GM19468 (cell line): ENCODE measurements at regions not wholly inside any gene's neighbourhood (a gene's known extent, or its start where the extent isn't known, plus 50 kb on each side); places are given as distances from the start of the nearest gene placed in this dataset.

ENCODE experiments used
- ATAC-seq: cut with Tn5 transposase; IDR thresholded peaks from one replicate; pipeline ENCODE4 v1.9.1; 2021; ENCODE audit warnings: mild to moderate bottlenecking, moderate library complexity, moderate number of reproducible peaks; ENCODE audit not compliant: unreplicated experiment; ENCODE audit errors: extremely low read depth

DNA sequence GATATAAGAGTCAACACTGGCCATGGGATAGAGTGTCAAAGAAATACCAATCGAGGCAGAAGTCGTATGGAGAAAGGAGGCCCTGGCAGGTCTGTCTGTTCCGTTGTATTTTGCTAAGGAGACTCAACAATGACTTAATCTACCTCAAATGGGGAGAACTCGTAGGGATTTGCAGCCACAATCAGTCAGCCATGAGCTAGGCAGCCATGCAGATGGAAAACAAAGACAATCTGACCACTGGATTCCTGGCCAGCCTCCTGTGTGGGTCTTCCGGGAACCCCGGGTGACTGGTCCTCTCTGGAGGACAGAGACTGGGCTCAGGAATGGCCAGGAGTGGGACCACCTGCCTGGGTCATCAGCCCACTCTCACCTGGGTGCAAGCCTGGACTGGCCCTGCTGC lies 167.8 kb downstream of the ETS2 start:
- ATAC-seq: no peak

- no peak for ATAC-seq
Measured at GRCh38 chr21:38972078-38972477, 166.3 kb downstream of the ETS2 start.

- ATAC-seq: no peak
Measured at GRCh38 chr21:38970765-38971164, 165.0 kb downstream of the ETS2 start.

DNA sequence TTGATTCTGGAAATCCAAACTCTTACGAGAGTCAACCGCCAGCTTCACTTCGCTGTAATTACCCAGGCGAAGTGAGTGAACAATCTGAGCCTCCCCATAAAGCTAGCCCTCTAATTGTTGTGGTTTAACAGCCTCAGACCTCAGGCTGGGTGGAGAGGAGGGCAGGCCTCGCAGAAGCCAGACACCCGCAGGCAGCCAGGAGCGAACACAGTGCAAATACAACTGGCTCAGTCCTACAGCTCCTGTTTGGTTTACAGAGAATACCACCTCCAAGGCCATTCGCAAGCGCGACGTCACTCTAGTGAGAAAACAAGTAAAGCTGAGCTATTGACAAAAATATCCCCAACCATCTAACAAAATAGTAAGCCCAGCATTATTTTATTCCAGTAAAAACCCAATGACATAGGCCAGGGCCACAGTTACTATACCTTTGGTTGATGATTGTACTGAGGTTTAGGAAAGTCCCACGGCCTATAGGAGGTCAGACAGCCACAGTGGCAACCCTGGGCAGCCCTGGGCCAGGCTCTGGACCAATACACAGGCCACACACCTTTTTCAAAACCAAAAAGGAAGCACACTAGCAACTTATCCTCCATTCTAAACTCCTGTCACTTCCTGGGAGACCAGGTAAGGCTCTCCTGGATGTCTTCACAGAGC lies 163.3 kb downstream of the ETS2 start:
- ATAC-seq: no peak

GRCh38 chr21:38965910-38966504 lies 160.3 kb downstream of the ETS2 start:
- ATAC-seq: no peak

DNA sequence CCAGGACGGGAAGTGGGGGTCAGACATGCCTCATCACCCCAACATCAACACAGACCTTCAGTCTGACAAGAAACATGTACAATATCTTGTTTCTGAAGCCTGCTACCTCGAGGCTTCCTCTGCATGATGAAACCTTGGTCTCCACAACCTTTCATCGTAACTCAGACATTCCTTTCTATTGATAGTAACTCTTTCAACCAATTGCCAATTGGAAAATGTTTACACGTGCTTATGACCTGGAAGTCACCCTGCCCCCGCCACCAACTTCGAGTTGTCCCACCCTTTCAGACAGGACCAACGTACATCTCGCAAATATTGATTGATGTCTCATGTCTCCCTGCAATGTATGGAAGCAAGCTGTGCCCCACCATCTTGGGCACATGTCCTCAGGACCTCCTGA lies 159.5 kb downstream of the ETS2 start:
- no peak for ATAC-seq

DNA sequence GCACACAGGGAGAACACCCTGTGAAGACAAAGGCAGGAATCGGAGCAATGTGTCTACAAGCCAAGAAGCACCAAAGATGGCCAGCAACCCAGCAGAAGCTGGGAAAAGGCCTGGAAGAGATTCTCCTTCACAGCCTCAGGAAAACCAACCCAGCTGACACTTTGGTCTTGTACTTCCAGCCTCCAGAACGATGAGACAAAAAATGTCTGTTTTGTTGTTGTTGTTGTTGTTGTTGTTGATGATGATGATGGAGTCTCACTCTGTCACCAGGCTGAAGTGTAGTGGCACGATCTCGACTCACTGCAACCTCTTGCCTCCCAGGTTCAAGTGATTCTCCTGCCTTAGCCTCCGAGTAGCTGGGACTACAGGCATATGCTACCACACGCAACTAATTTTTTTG lies 157.3 kb downstream of the ETS2 start:
- ATAC-seq: no peak

DNA sequence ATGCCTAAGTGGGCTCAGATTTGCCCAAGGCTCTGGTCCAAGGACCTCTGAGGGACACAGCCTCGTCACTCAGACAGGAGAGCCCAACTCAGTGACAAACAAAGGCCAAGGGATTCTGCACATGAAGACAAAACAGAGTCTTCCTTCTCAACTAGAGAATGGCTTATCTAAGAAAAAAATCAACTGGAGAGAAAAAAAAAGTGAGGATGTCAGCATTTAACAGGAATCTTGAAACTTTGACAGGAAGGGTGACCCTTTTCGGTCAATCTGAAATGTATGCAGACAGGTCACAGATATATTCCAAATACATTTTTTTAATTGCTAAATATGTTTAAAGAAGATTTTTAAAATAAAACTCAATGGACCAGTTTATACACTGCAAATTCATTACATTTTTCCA lies 154.5 kb downstream of the ETS2 start:
- ATAC-seq: no peak

DNA sequence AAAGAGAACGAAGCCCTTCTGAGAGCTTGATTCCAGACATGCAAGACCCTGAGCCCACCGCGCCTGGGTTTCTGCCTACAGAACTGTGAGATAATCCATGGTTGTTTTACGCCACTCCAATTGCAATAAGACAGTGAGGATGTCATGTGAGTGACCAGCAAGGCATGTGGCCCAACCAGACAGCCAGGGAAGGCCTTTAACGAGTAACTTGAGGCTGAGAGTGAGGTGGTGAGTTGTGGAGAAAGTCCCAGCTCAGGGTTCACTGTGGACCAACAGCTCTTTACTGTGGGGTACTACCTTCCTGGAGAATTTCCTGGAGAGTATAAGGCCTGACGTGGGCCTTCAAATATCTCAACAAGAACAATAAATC lies 153.9 kb downstream of the ETS2 start:
- ATAC-seq: no peak

DNA sequence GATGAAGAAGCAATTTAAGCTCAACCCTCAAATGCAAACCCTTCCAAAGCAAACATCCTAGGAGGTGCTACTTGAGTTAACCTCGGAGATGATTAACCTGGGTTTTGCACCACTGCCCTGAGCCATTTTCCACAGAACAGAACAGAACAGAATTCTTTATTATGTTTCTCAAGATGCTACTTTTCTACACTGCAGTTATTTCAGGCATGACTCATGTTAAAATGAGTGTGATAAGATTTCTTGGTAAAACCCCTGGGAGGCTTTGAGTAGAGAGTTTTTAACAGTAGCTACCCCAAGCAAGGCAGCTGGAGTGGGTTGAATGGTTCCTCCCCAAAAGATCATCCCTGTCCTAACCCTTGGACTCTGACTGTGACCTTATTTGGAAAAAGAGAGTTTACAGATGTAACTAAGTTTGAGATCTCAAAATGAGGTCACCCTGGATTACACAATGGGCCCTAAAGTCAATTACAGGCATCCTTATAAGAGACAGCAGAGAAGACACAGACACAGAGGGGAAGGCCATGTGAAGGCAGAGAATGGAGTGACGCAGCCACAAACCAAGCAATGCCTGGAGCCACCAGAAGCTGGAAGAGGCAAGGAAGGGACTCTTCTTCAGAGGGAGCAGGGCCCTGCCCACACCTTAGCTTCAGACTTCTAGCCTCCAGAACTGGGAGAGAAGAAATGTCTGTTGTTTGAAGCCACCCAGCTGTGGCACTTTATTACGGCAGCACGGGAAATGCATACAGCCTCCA lies 153.4 kb downstream of the ETS2 start:
- ATAC-seq: no peak

DNA sequence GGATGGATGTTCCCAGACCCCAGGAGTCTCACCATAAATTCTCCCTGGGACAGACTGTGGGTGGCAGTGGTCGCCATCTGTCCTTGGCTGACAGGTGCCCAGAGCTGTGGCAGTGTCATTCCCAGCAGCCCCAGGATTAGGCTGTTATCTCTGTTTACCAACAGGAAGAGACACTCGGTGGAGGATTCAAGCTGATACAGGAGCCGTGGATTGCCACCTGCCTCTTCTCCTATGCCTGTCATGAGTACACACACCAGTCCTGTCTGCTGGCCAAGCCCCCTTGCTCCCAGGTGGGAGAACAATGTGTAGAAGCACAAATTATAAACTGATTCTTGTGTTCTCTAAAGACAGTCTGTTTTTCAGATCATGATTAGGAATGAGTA lies 152.6 kb downstream of the ETS2 start:
- no peak for ATAC-seq

DNA sequence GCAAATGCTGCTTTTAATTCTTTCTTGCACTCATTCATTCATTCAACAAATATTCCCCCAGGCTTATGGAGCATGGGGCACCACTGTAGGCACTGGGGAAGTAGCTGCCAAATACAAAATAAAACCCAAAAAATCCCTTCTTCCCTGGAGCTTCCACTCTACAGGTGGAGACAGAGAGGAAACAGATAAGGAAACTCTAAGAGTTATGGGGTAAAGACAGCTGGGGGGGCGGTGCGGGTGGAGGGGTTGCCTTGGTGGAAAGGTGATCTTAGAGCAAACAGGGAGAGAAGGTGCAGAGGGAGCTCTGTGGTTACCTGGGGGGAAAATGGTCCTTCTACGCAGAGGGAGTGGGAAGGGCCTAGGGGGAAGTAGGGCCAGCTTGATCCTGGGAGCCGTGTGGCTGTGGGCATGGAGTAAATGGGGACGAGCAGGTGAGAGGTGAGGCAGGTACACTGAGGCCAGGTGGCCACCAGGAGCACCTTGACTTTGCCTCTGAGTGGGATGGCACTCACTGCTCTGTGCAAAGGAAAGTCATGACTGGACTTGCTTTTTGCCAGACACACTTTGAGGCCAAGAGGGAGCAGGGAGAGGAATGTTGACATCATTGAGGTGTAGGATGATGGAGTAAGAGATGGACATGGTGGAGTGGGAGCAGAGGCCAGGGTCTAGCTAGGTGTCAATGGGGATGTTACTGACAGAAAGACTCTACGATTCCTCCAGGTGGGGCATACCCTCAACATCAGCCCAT lies 152.0 kb downstream of the ETS2 start:
- no peak for ATAC-seq

GRCh38 chr21:38956856-38957571 lies 151.3 kb downstream of the ETS2 start:
- ATAC-seq: no peak

DNA sequence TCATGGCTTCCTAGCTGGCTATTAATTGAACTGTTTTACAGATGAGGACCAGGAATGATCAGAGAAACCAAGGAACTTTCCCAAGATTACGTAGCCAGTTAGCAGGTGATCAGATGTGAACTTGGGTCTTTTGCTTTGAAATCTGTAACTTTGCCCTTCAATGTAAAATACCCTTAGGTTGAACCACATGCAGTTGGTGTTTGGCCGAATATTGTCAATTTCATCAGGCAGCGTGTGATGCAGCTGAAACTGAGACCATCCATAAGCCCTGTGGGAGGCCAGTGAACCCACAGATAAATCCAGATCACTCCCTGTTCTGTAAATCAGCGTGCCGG lies 150.8 kb downstream of the ETS2 start:
- no peak for ATAC-seq

DNA sequence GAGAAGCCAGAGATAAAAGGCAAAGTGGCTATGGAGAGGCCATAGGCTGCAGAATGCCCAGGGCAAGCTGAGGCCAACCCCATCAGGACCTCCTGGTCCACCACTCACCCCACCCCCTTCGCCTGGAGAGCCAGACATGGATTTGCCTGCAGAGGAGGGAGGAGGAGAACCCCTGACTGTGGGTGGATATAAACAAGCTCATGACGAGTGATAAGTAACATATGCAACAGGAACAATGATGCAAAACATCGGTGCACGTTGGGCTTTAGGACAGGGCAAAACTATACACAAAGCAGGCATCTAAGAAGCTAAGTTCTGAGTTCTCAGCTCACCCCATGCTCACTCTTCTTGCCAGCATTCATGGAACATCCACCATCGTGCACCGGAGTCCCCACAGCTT lies 150.3 kb downstream of the ETS2 start:
- ATAC-seq: no peak

DNA sequence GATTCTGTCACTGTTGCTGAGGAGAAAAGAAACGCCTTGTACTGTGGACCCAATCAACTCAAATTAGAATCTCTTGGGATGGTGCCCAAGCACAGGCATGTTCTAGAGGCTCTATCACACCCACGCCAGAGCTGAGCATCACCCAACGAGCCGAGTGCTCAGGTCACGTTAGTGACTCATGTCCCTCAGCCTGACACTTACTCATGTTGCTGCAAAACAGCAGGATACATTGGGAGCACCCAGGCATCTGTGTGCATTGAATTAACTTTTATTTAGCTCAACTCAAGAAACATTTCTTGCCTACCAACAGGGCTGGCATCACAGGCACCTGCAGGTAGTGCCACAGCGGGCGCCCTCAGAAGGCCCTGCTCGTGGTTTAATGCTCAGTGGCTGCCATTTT lies 149.8 kb downstream of the ETS2 start:
- no peak for ATAC-seq

DNA sequence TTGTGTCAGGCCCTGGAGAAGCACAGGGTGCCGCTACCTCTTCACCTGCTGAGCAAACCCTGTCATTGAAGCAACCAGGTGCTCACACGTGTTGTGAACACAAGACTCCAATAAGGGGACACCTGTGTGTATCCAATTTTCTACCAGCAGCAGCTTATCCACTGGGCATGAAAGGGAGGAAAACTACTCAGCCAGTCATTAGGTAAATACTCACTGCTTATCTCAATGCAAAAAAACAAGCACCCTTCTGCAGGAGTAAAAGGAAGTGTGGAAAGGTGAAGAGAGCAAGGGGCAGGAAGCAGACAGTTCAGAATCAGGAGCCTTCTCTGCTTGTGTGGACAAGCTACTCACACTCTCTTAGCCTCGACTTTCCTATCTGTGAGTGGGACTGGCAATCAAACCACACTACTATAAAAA lies 148.9 kb downstream of the ETS2 start:
- no peak for ATAC-seq

DNA sequence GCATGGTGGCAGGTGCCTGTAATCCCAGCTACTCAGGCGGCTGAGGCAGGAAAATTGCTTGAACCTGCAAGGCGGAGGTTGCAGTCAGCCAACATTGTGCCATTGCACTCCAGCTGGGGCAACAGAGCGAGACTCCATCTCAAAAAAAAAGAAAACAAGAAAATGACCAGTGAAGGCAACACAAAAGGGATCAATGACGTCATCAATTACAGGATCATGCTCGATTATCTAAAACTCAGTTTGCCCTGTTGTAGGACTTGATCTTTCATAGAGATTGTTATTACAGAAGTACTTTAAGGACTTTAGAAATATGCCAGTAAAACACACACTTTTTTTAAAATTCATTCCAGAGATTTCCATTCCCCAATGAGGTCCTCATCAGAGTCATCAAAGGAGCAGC lies 147.8 kb downstream of the ETS2 start:
- ATAC-seq: no peak

DNA sequence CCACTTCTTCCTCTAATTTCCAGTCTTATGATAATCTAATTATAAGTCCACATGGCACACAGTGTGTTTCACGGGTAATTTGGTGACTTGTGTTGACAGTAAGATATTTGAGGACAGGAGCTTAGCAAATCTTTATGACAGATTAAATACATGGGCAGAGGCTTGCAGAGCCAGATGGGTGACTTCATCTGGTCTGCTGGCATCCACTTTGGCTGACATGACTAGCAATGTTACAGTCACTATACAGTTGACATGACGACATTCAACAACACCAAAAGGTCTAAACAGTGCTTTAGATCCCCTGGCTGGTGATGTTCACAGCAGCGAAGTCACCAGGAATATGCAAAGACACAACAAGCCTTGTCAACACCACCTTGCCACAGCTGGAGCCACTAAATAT lies 147.2 kb downstream of the ETS2 start:
- no peak for ATAC-seq

DNA sequence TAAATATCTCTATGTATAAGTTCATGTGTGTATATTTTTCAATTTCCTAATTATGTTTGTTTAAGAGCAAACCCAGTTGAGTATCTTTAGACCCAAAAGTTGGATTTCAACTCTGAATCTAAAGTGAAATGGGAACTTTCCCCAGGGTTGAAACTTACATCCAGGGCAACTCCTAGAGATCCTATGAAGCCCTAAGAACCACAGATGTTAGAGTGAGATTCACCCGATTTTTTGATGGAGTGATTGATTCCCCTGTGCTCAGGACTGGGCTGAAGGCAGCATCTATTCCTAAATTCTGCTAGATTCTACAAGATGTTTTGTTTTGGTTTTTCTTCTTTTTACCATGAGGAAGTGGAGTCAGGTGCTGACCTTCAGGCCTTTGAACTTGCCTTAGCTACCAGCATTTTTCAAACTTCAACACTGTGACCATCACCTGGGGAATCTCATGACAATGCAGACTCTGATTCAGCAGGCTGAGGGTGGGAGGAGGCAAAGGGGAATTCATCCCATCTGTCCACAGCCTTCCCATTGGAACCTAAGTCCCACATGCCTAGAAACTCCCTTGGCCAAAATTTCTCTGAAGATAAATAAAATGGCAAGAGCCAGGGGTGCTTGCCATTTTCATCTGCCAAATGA lies 145.5 kb downstream of the ETS2 start:
- no peak for ATAC-seq
